Erythroblast (primary cell): ENCODE measurements at regions not wholly inside any gene's neighbourhood (a gene's known extent, or its start where the extent isn't known, plus 50 kb on each side); places are given as distances from the start of the nearest gene placed in this dataset.

Experiments used
- GATA1 ChIP-seq: IDR thresholded peaks from 2 replicates; pipeline ENCODE4 v1.6.1; 2011; ENCODE audit warnings: low read depth, mild to moderate bottlenecking, control low read depth, low read length, moderate library complexity
- POLR2A ChIP-seq: IDR thresholded peaks from 2 replicates; pipeline ENCODE4 v1.6.1; 2011; ENCODE audit warnings: mild to moderate bottlenecking, low read length

DNA sequence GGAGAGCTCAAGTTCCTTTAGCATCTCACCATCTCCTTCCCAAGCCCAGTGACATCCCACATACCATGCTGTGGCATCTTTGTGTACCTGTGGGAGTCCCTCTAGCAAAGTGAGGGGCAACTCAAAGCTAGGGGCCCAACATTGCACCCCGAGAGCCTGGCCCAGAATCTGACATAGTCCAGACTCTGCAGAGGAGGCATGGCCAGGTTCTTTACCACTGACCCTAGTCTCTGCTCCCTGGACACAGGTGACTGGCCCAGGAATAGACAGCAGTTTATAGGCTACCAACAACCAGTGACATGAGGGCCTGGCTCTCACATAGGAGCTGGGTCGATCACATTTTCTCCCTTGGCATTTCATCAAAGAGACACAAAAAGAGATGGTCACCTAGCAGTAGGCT is 444.0 kb upstream of the ZMIZ1 start:
- no peak for TF ChIP-seq POLR2A
- no peak for TF ChIP-seq GATA1
